Ishikawa (cell line): ENCODE measurements at regions not wholly inside any gene's neighbourhood (a gene's known extent, or its start where the extent isn't known, plus 50 kb on each side); places are given as distances from the start of the nearest gene placed in this dataset.

Source experiments
- CEBPB ChIP-seq: IDR thresholded peaks from 2 replicates; pipeline ENCODE4 v1.6.1; 2012
- CREB1 ChIP-seq: IDR thresholded peaks from 2 replicates; pipeline ENCODE4 v1.6.1; 2012; ENCODE audit warnings: low read depth
- EGR1 ChIP-seq: IDR thresholded peaks from 2 replicates; pipeline ENCODE4 v1.6.1; 2012
- EP300 ChIP-seq: IDR thresholded peaks from 2 replicates; pipeline ENCODE4 v1.6.1; 2012; ENCODE audit warnings: borderline replicate concordance
- FOXM1 ChIP-seq: IDR thresholded peaks from 2 replicates; pipeline ENCODE4 v1.6.1; 2012; ENCODE audit warnings: low read depth, borderline replicate concordance
- MAX ChIP-seq: IDR thresholded peaks from 2 replicates; pipeline ENCODE4 v1.6.1; 2012
- NFIC ChIP-seq: IDR thresholded peaks from 2 replicates; pipeline ENCODE4 v1.6.1; 2012
- RAD21 ChIP-seq: IDR thresholded peaks from 2 replicates; pipeline ENCODE4 v1.6.1; 2012; ENCODE audit warnings: low read depth
- REST ChIP-seq: IDR thresholded peaks from 2 replicates; pipeline ENCODE4 v1.6.1; 2012; ENCODE audit warnings: low read depth, mild to moderate bottlenecking
- TAF1 ChIP-seq: IDR thresholded peaks from 2 replicates; pipeline ENCODE4 v1.6.1; 2012; ENCODE audit warnings: low read depth, mild to moderate bottlenecking
- TCF12 ChIP-seq: IDR thresholded peaks from 2 replicates; pipeline ENCODE4 v1.6.1; 2012; ENCODE audit warnings: low read depth
- TEAD4 ChIP-seq: IDR thresholded peaks from 2 replicates; pipeline ENCODE4 v1.6.1; 2012
- USF1 ChIP-seq: IDR thresholded peaks from 2 replicates; pipeline ENCODE4 v1.6.1; 2012
- YY1 ChIP-seq: IDR thresholded peaks from 2 replicates; pipeline ENCODE4 v1.6.1; 2012; ENCODE audit warnings: low read depth
- ZBTB7A ChIP-seq: IDR thresholded peaks from 2 replicates; pipeline ENCODE4 v1.6.1; 2012; ENCODE audit warnings: low read depth

GRCh38 chr18:39661856-39662366 lies 2096.3 kb upstream of the CELF4 start:
- TF ChIP-seq TAF1, result no peak
- TF ChIP-seq FOXM1, result no peak
- TF ChIP-seq CREB1, result no peak
- no peak for TF ChIP-seq CEBPB
- no peak for TF ChIP-seq NFIC
- no peak for TF ChIP-seq RAD21
- no peak for TF ChIP-seq TCF12
- TF ChIP-seq USF1, result no peak
- TF ChIP-seq EP300, result no peak
- TF ChIP-seq YY1, result no peak
- no peak for TF ChIP-seq ZBTB7A
- TF ChIP-seq EGR1, result no peak
- TF ChIP-seq TEAD4, result no peak
- no peak for TF ChIP-seq MAX

- TF ChIP-seq ZBTB7A (no peak), FOXM1 (no peak), CEBPB (no peak), REST (no peak)
These were observed 2094.5 kb upstream of the CELF4 start for GRCh38 chr18:39660141-39660540.

GRCh38 chr18:39655341-39655740 lies 2089.7 kb upstream of the CELF4 start:
- TF ChIP-seq EGR1 (no peak), USF1 (no peak), ZBTB7A (no peak), NFIC (no peak), RAD21 (no peak), EP300 (no peak), TCF12 (no peak), REST (no peak), TAF1 (no peak), MAX (no peak), CREB1 (no peak), CEBPB (no peak)

- no peak for TF ChIP-seq MAX
- no peak for TF ChIP-seq ZBTB7A
- TF ChIP-seq YY1, result no peak
- no peak for TF ChIP-seq REST
- no peak for TF ChIP-seq TCF12
- TF ChIP-seq EGR1, result no peak
- no peak for TF ChIP-seq USF1
- TF ChIP-seq FOXM1, result no peak
- TF ChIP-seq TEAD4, result no peak
- TF ChIP-seq NFIC, result no peak
- TF ChIP-seq RAD21, result no peak
- no peak for TF ChIP-seq EP300
- TF ChIP-seq TAF1, result no peak
- TF ChIP-seq CEBPB, result no peak
- no peak for TF ChIP-seq CREB1
These were observed 2087.6 kb upstream of the CELF4 start for GRCh38 chr18:39653221-39653620.
